MM.1S (cell line): ENCODE measurements at regions not wholly inside any gene's neighbourhood (a gene's known extent, or its start where the extent isn't known, plus 50 kb on each side); places are given as distances from the start of the nearest gene placed in this dataset.

Experiments used
- DNase-seq: peaks from one replicate; pipeline ENCODE4 v3.0.0-alpha.2; 2015
- H2AFZ ChIP-seq: fragments of 300-600 bp; sonication (generic); 2 replicates; pipeline ENCODE4 v1.6.0; 2016; ENCODE audit warnings: antibody characterized with exemption, low read length
- H3F3A ChIP-seq: fragments of 300-600 bp; sonication (generic); 2 replicates; pipeline ENCODE4 v1.6.1; 2016; ENCODE audit warnings: mild to moderate bottlenecking, antibody characterized with exemption, low read length, moderate library complexity, mixed read lengths; ENCODE audit not compliant: insufficient read depth
- H3K27ac ChIP-seq: fragments of 300-600 bp; sonication (generic); 2 replicates; pipeline ENCODE4 v1.5.1; 2016; ENCODE audit warnings: mild to moderate bottlenecking, low read length
- H3K27me3 ChIP-seq: fragments of 300-600 bp; sonication (generic); replicated peaks from 2 replicates; pipeline ENCODE4 v1.6.0; 2016; ENCODE audit warnings: low read length; ENCODE audit not compliant: insufficient read depth
- H3K36me3 ChIP-seq: fragments of 300-600 bp; sonication (generic); replicated peaks from 2 replicates; pipeline ENCODE4 v1.6.1; 2016; ENCODE audit warnings: mild to moderate bottlenecking, low read length, mixed read lengths; ENCODE audit not compliant: insufficient read depth
- H3K4me1 ChIP-seq: fragments of 300-600 bp; sonication (generic); 2 replicates; pipeline ENCODE4 v1.6.1; 2016; ENCODE audit warnings: low read length, mixed read lengths
- H3K4me2 ChIP-seq: fragments of 300-600 bp; sonication (generic); 2 replicates; pipeline ENCODE4 v1.6.0; 2016; ENCODE audit warnings: low read depth, low read length
- H3K4me3 ChIP-seq: fragments of 300-600 bp; sonication (generic); 2 replicates; pipeline ENCODE4 v1.5.1; 2016; ENCODE audit warnings: low read length, mixed read lengths
- H3K79me2 ChIP-seq: fragments of 300-600 bp; sonication (generic); 2 replicates; pipeline ENCODE4 v1.6.1; 2016; ENCODE audit warnings: mixed run types, low read length, mixed read lengths
- H3K9ac ChIP-seq: fragments of 300-600 bp; sonication (generic); 2 replicates; pipeline ENCODE4 v1.6.1; 2016; ENCODE audit warnings: low read length, mixed read lengths
- H3K9me2 ChIP-seq: fragments of 300-600 bp; sonication (generic); replicated peaks from 2 replicates; pipeline ENCODE4 v1.6.1; 2016; ENCODE audit warnings: mild to moderate bottlenecking, low read length, mixed read lengths; ENCODE audit not compliant: insufficient read depth
- H3K9me3 ChIP-seq: fragments of 300-600 bp; sonication (generic); replicated peaks from 2 replicates; pipeline ENCODE4 v1.6.1; 2016; ENCODE audit warnings: mild to moderate bottlenecking, low read length, mixed read lengths; ENCODE audit not compliant: insufficient read depth
- H4K20me1 ChIP-seq: fragments of 300-600 bp; sonication (generic); 2 replicates; pipeline ENCODE4 v1.6.1; 2016; ENCODE audit warnings: mild to moderate bottlenecking, low read length, moderate library complexity, mixed read lengths; ENCODE audit not compliant: insufficient read depth
- CTCF ChIP-seq: fragments of 300-600 bp; sonication (generic); IDR thresholded peaks from 2 replicates; pipeline ENCODE4 v1.5.1; 2016; ENCODE audit warnings: antibody characterized with exemption, low read length, mixed read lengths
- EZH2 ChIP-seq: fragments of 300-600 bp; sonication (generic); optimal IDR thresholded peaks from 2 replicates; pipeline ENCODE3; 2017; ENCODE audit warnings: low read depth, mild to moderate bottlenecking, antibody characterized with exemption, low read length, mixed read lengths
- EZH2phosphoT487 ChIP-seq: fragments of 300-600 bp; sonication (generic); IDR thresholded peaks from 2 replicates; pipeline ENCODE4 v1.6.1; 2018; ENCODE audit warnings: antibody characterized with exemption, low read length

GRCh38 chr11:96708219-96708878 lies 318.5 kb downstream of the JRKL start:
- Histone ChIP-seq H3K9me3 (no peaks in the 10 kb centered on the region), H3K4me2 (no peak overlapping the region)

GRCh38 chr11:96713301-96713700 lies 323.5 kb downstream of the JRKL start:
- H3K27ac ChIP-seq = no peak overlapping the region
- H3K36me3 ChIP-seq = no peaks in the 10 kb centered on the region
- H2AFZ ChIP-seq = no peak overlapping the region
- H3K4me1 ChIP-seq = no peaks in the 10 kb centered on the region
- H3K9ac ChIP-seq = no peak overlapping the region
- H3F3A ChIP-seq = no peaks in the 10 kb centered on the region
- H3K4me3 ChIP-seq = no peak overlapping the region
- H3K27me3 ChIP-seq = no peaks in the 10 kb centered on the region
- no peaks in the 10 kb centered on the region for H4K20me1 ChIP-seq
- no peak for DNase-seq
- no peak overlapping the region for H3K4me2 ChIP-seq
- H3K9me3 ChIP-seq = no peaks in the 10 kb centered on the region
- no peak for TF ChIP-seq EZH2phosphoT487
- no peaks in the 10 kb centered on the region for H3K9me2 ChIP-seq
- no peaks in the 10 kb centered on the region for H3K79me2 ChIP-seq

More at GRCh38 chr11:96708219-96708878, 318.5 kb downstream of the JRKL start:
- DNase-seq = no peak
- TF ChIP-seq EZH2 (no peak), EZH2phosphoT487 (no peak), CTCF (no peak)
- Histone ChIP-seq H3K4me1 (no peaks in the 10 kb centered on the region), H3F3A (no peaks in the 10 kb centered on the region), H4K20me1 (no peaks in the 10 kb centered on the region), H3K27ac (no peak overlapping the region), H3K4me3 (no peak overlapping the region), H2AFZ (no peak overlapping the region), H3K79me2 (no peaks in the 10 kb centered on the region), H3K36me3 (no peaks in the 10 kb centered on the region), H3K27me3 (no peaks in the 10 kb centered on the region), H3K9me2 (no peaks in the 10 kb centered on the region), H3K9ac (no peak overlapping the region)

- H3K36me3 ChIP-seq = no peaks in the 10 kb centered on the region
- H3K9me3 ChIP-seq = no peaks in the 10 kb centered on the region
- no peak overlapping the region for H3K4me3 ChIP-seq
- no peak overlapping the region for H2AFZ ChIP-seq
- H3F3A ChIP-seq = no peaks in the 10 kb centered on the region
- TF ChIP-seq EZH2phosphoT487 (no peak), EZH2 (no peak), CTCF (no peak)
- no peaks in the 10 kb centered on the region for H4K20me1 ChIP-seq
- no peak for DNase-seq
- no peaks in the 10 kb centered on the region for H3K79me2 ChIP-seq
- H3K27me3 ChIP-seq = no peaks in the 10 kb centered on the region
- no peak overlapping the region for H3K27ac ChIP-seq
- H3K4me2 ChIP-seq = no peak overlapping the region
- no peaks in the 10 kb centered on the region for H3K4me1 ChIP-seq
- H3K9ac ChIP-seq = no peak overlapping the region
- no peaks in the 10 kb centered on the region for H3K9me2 ChIP-seq
These were observed 324.9 kb downstream of the JRKL start for GRCh38 chr11:96714689-96715088.

- no peak overlapping the region for H2AFZ ChIP-seq
- no peaks in the 10 kb centered on the region for H3K36me3 ChIP-seq
- H3K4me3 ChIP-seq = no peak overlapping the region
- no peaks in the 10 kb centered on the region for H3K9me2 ChIP-seq
- no peaks in the 10 kb centered on the region for H3K9me3 ChIP-seq
- no peak for TF ChIP-seq EZH2
- no peak for TF ChIP-seq EZH2phosphoT487
- TF ChIP-seq CTCF = no peak
- H3F3A ChIP-seq = no peaks in the 10 kb centered on the region
- no peak for DNase-seq
- H3K27me3 ChIP-seq = no peaks in the 10 kb centered on the region
- no peak overlapping the region for H3K27ac ChIP-seq
- no peak overlapping the region for H3K4me2 ChIP-seq
- no peak overlapping the region for H3K9ac ChIP-seq
- no peaks in the 10 kb centered on the region for H3K79me2 ChIP-seq
- no peaks in the 10 kb centered on the region for H3K4me1 ChIP-seq
- no peaks in the 10 kb centered on the region for H4K20me1 ChIP-seq
These were observed 325.4 kb downstream of the JRKL start for GRCh38 chr11:96715208-96715607.
